HG03066 (cell line): ENCODE measurements at regions not wholly inside any gene's neighbourhood (a gene's known extent, or its start where the extent isn't known, plus 50 kb on each side); places are given as distances from the start of the nearest gene placed in this dataset.

Experiments used
- ATAC-seq: cut with Tn5 transposase; IDR thresholded peaks from one replicate; pipeline ENCODE4 v1.9.1; 2021; ENCODE audit warnings: low read depth; ENCODE audit not compliant: unreplicated experiment

DNA sequence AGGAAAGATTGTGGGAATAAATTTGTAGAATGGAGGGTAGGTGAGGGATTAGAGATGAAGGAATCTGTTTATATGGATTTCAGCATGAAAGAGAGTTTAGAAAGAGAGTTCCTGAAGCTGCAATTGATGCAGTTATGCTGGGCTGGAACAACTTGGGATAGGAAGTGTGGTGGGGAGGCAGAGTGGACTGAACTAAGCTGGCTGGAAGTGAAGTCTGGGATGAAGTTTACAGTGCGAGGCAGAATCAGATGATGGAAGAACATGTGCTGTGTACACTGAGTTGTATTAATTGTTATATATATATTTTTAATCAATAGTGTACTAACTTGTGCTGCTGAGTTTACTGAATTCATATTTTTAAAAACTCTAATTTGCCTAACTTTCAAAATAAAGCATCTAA is 461.9 kb downstream of the SPRY1 start:
- no peak for ATAC-seq

DNA sequence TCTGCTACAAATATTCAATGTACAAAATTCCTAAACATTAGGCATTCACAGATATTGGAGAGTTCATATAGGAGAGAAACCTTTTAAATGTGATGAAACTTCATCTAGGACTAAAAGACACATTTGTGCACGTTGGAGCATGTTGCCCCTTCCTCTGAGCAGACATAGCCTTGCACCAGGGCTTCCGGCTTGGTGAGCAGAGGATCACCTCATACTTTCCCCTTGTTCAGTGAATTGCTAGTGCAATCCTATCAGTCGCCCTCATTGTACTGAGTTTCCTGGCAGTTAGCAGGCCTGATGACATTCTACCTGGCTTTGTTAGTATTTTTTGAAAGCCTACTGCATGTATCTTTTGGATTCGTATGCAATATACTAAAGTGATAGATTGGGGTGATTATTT is 466.2 kb downstream of the SPRY1 start:
- ATAC-seq, result no peak

DNA sequence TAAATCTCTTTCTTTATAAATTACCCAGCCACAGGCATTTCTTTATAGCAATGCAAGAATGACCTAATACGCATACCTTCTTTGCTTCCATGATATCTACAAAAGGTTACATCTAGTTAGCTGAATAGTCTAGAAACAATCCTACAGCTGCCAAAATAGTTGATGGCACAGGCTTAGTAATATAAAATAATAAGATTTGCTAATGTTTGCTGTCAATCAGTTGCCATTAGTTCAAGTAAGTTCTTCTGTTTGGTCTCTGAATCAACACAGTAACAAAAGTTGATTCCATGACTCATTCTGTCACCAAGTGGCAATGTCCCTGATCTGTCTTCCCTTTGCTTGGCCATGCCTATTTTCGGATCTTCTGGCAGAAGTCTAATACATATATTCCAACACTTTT is 470.2 kb downstream of the SPRY1 start:
- ATAC-seq, result no peak

GRCh38 chr4:123867910-123868587 is 471.5 kb downstream of the SPRY1 start:
- no peak for ATAC-seq

DNA sequence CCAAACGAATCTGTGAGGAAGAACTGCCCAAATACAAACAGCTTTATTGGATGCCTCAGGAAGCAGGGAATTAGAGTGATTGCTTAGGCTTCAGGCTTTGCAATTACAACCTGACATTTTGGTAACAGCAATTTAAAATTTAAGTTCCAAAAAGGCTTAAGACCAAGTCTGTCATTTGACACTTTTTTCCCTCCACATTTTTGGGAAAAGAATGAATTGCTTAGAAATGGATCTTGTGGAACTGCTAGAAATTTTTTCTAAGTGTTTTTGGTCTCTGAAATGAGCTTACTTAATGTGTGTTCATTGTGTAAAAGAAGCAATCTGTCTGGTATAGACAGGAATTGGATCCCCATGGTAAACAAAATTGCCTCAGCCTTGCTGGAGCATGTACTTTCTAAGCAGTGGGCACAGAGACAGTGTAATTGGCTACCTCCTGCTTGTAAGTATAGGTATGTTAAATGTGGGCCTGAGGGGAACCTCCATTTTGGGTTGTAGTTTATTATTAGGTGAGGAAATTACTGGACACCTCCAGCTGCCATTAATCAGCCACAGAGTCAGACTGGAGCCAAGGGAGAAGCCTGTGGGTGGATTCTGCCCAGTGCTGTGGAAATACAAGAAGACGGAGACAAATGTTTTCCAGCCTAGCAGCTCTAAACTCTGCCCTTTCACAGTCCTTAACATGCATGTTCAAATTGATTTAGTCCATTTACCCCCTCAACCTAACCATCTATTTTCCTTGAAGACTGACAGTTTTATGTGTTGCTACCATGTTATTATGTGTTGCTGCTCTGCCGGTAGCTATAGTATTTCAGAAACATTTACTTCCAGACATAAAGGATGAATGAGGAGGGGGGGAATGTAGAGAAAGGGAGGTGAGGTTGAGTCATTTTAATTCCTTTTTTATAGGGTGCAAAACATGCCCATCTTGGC is 473.0 kb downstream of the SPRY1 start:
- ATAC-seq, result no peak

DNA sequence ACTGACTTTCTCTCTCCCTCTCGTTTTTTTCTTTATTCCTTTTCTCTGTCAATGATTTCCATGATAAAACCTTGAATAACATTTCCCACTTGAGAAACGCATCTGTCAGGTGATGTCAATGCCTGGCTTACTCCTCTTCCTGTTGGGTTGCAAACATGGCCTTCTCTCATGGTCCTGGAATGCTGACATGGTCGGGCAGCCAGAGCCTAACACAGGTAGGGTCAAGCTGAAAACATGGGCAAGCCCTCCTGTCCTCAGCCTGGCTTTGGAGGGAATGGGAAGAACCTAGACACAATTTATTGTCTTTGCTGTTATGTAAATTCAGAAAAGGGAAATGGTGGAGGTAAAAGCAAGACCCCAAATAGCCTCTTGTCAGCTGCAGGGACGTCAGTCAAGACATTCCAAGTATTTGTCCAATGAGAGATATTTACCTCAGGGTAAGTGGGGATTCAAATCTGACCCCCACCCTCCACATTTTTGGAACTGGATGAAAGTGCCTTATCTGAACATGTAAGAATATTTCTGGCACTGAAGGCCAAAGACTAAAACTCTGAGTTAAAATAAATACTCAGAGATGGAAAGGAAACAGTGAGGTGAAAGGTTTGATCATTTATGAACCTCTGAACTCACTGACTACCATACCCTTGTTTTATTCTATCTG is 473.8 kb downstream of the SPRY1 start:
- no peak for ATAC-seq

- ATAC-seq, result no peak
Observed at GRCh38 chr4:123871341-123871740, 474.7 kb downstream of the SPRY1 start.

- ATAC-seq, result no peak
Observed at GRCh38 chr4:123874063-123874462, 477.5 kb downstream of the SPRY1 start.

- no peak for ATAC-seq
Observed at GRCh38 chr4:123876143-123876542, 479.5 kb downstream of the SPRY1 start.

- ATAC-seq, result no peak
Observed at GRCh38 chr4:123876671-123877101, 480.1 kb downstream of the SPRY1 start.

- no peak for ATAC-seq
Observed at GRCh38 chr4:123877551-123877950, 481.0 kb downstream of the SPRY1 start.

DNA sequence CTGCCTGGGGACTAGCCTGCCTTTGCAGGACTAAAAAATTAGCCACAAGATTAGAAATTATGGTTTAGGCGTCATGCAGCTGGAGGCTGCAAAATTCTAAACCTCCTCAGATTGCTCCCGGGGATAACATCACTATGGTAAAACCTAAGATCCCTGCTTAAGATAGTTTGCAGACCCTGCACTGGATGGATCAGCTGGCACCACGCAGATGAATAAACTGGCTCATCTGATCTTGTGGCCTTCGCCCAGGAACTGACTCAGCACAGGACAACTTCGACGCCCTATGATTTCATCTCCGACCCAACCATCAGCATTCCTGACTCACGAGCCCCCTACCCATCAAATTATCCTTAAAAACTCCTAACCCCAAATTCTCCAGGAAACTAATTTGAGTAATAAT is 482.4 kb downstream of the SPRY1 start:
- no peak for ATAC-seq

DNA sequence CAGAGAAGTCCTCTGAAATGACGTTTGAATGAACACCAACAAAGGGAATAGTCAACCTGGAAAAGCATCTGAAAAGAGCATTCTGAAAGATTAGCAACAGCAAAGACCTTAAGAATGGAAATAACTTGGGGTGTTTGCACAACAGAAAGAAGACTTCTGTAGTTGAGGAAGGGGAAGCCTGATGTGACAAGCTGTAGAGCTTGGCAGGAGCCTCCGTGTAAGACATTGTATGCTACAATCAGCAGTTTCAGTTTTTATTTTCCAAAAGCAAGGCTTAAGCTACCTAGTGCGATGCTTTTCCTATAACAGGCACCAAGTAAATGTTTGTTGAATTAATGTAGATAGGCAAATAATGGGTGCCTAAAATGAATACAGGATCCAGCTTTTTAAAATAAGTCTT is 484.0 kb downstream of the SPRY1 start:
- no peak for ATAC-seq

DNA sequence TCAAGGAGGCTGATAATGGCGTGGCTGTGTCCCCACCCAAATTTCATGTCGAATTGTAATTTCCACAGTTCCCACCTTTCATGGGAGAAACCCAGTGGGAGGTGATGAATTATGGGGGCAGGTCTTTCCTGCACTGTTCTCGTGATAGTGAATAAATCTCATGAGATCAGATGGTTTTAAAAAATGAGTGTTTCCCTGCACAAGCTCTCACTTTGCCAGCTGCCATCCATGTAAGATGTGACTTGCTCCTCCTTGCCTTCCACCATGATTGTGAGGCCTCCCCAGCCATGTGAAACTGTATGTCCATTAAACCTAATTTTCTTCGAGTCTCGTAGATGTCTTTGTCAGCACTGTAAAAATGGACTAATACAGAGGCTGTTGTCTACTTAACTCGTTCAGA is 488.3 kb downstream of the SPRY1 start:
- ATAC-seq, result no peak

DNA sequence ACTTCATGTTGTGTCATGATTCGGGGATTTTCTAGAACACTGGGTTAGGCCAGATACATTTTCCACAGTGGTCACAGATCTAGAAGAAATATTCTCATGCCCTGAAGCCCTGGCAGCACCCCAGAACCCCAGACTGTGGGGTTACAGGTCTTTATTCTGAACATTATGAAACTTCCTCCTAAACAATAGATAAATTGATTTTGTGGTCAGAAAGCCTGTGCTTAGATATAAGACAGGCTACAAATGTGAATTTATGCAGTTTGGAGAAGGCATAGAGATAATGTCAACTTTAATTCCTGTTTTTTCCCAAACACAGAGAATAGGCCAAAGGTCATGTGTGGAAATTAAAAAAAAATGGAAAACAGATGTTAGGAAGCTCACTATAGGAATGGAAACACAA is 492.9 kb downstream of the SPRY1 start:
- ATAC-seq, result no peak

DNA sequence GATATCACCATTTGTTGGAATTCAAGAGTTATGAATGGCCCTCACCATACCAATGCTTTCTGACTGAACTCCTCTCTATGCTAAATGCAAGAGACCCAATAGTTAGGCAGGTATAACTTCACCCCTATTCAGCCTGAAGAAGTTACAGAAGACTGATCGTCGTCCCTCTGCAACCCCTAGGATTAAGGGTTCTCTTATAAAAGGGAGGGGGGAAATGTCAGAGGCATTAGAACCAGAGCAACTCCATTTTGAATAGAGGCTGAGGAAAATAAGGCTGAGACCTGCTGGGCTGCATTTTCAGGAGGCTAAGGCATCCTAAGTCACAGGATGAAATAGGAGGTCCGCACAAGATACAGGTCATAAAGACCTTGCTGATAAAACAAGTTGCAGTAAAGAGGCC is 494.3 kb downstream of the SPRY1 start:
- ATAC-seq, result no peak

GRCh38 chr4:123891881-123892280 is 495.3 kb downstream of the SPRY1 start:
- ATAC-seq, result no peak

GRCh38 chr4:123892368-123892976 is 495.9 kb downstream of the SPRY1 start:
- ATAC-seq, result no peak

DNA sequence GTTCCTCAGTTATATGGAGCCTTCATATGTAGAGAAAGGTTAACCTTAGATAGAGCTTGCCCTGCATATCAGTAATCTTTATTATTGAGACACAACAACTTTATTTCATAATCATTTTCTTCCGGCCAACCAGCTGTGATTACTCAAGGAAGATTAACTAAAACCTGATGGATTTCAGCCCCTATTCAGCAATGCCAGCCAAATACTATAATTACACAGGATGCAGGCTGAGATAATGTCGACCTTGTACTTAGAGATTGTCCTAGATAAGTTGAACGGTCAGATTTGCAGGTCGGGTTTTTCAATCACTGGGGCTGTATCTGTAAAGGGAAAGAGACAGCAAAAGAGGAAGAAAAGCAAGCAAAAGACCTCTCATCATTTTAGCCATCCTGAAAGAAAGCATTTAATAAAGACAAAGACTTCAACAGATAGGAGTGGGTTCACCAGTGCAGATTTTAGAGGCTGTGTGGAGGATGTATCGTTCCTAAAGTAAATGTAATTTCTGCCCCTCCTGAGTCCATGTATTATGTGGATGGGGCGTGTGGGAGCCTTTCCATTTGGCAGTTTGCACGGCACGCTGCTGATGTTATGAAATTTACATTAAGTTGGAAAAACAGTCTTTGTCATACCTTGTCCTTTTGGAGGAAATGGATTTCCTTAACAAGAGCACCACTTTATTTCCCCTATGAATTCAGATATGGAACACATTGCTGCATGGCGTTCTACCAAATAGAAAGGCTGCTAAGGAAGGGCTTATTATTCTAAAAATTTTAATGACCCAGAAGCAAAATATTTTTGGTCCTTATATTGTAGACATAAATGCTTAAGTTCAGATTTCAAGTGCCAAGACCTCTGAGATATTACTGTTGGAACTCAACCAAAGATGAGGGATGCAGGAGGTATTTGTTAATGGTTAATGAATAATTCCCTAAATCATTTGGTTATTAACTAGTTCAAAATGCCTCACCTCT is 496.7 kb downstream of the SPRY1 start:
- ATAC-seq, result no peak
